Gastroesophageal sphincter (tissue), 4 donors: ENCODE measurements at regions not wholly inside any gene's neighbourhood (a gene's known extent, or its start where the extent isn't known, plus 50 kb on each side); places are given as distances from the start of the nearest gene placed in this dataset.

ENCODE experiments used
- ATAC-seq: fragments of 150-250 bp; one replicate; pipeline ENCODE4 v1.9.1; 2016; ENCODE audit warnings: mild to moderate bottlenecking, moderate library complexity
- H3K27ac ChIP-seq, 4 donors: fragments of 200-600 bp; sonication (generic) in 3 of 4; 1 replicate in 3 of 4; 2 replicates in 1 of 4; pipeline ENCODE4 v1.5.1; 2016 to 2019
- H3K27me3 ChIP-seq: fragments of 200-600 bp; sonication (generic); one replicate; pipeline ENCODE4 v1.5.1; 2019
- H3K36me3 ChIP-seq, 2 donors: fragments of 200-600 bp; sonication (generic); one replicate each; pipeline ENCODE4 v1.5.1; 2019; ENCODE audit warnings: control low read depth in 1 of 2
- H3K4me1 ChIP-seq, 3 donors: fragments of 200-600 bp; sonication (generic); 1 replicate in 2 of 3; 2 replicates in 1 of 3; pipeline ENCODE4 v1.5.1; 2016 to 2019; ENCODE audit warnings: control low read depth in 2 of 3
- H3K4me3 ChIP-seq, 2 donors: fragments of 200-600 bp; sonication (generic); one replicate each; pipeline ENCODE4 v1.5.1; 2019; ENCODE audit warnings: mild to moderate bottlenecking in 1 of 2, moderate library complexity in 1 of 2
- H3K9me3 ChIP-seq, 3 donors: fragments of 200-600 bp; sonication (generic); one replicate each; pipeline ENCODE4 v1.5.1; 2017 to 2019; ENCODE audit warnings: control low read depth in 2 of 3
- CTCF ChIP-seq, 4 experiments: fragments of 200-600 bp in 2 of 4; fragments of 450-650 bp in 2 of 4; sonication (generic) in 1 of 4; IDR thresholded peaks; one replicate each; pipeline ENCODE4 v1.5.1; 2017 to 2019; ENCODE audit warnings: antibody characterized with exemption in 4 of 4, mild to moderate bottlenecking in 2 of 4, moderate library complexity in 2 of 4
- EP300 ChIP-seq: sonication (generic); formaldehyde crosslinking; IDR thresholded peaks from one replicate; pipeline ENCODE4 v1.6.1; 2017; ENCODE audit warnings: antibody characterized with exemption, mild to moderate bottlenecking
- POLR2A ChIP-seq, 2 donors: fragments of 450-650 bp; IDR thresholded peaks; one replicate each; pipeline ENCODE4 v1.6.1; 2017; ENCODE audit warnings: antibody characterized with exemption in 2 of 2, mild to moderate bottlenecking in 2 of 2, moderate library complexity in 1 of 2
- POLR2AphosphoS5 ChIP-seq: sonication (generic); formaldehyde crosslinking; IDR thresholded peaks from one replicate; pipeline ENCODE4 v1.6.1; 2017; ENCODE audit warnings: antibody characterized with exemption
- WGBS, 2 donors: methylation state at CpG; one replicate each; pipeline ENCODE4 v1.1.5; 2018; ENCODE audit warnings: low coverage in 1 of 2; 5-methylcytosine and 5-hydroxymethylcytosine counted together

GRCh38 chr17:53934931-53935330, 112.2 kb downstream of the KIF2B start:
- TF ChIP-seq POLR2A (IDR thresholded peaks at IDR 0.05) (no peak), CTCF (IDR thresholded peaks at IDR 0.05) (no peak), POLR2AphosphoS5 (no peak), EP300 (no peak)
- no peak overlapping the region for H3K4me3 ChIP-seq
- no peaks in the 10 kb centered on the region for H3K4me1 ChIP-seq
- ATAC-seq, result no peak
- WGBS, 2 donors, result 60 to 73% methylated on average over 1 to 2 of the region's 2 CpGs
- H3K27ac ChIP-seq, result no peak overlapping the region
- H3K27me3 ChIP-seq, result no peaks in the 10 kb centered on the region
- H3K36me3 ChIP-seq, result no peaks in the 10 kb centered on the region
- peaks cover 0 to 7% (median 0%) of the 10 kb centered on the region in 3 donors for H3K9me3 ChIP-seq

GRCh38 chr17:53941231-53941630, 118.5 kb downstream of the KIF2B start:
- Histone ChIP-seq H3K4me3 (no peak overlapping the region), H3K27me3 (no peaks in the 10 kb centered on the region), H3K9me3 (no peaks in the 10 kb centered on the region), H3K36me3 (no peaks in the 10 kb centered on the region), H3K4me1 (no peaks in the 10 kb centered on the region), H3K27ac (no peak overlapping the region)
- no peak for ATAC-seq
- TF ChIP-seq EP300, result no peak
- TF ChIP-seq POLR2AphosphoS5, result no peak
- no peak for TF ChIP-seq POLR2A (IDR thresholded peaks at IDR 0.05)
- no peak for TF ChIP-seq CTCF (IDR thresholded peaks at IDR 0.05)

- Histone ChIP-seq H3K27me3 (no peaks in the 10 kb centered on the region), H3K4me1 (no peaks in the 10 kb centered on the region), H3K4me3 (no peak overlapping the region), H3K27ac (no peak overlapping the region), H3K9me3 (no peaks in the 10 kb centered on the region), H3K36me3 (no peaks in the 10 kb centered on the region)
- 24 to 38% methylated on average over 1 of the region's 1 CpG for WGBS, 2 donors
- TF ChIP-seq CTCF (IDR thresholded peaks at IDR 0.05) (no peak), POLR2AphosphoS5 (no peak), EP300 (no peak), POLR2A (IDR thresholded peaks at IDR 0.05) (no peak)
- ATAC-seq, result no peak
These were observed 119.7 kb downstream of the KIF2B start for GRCh38 chr17:53942436-53942835.

GRCh38 chr17:53942898-53943297, 120.2 kb downstream of the KIF2B start:
- Histone ChIP-seq H3K4me1 (no peaks in the 10 kb centered on the region), H3K27me3 (no peaks in the 10 kb centered on the region), H3K9me3 (no peaks in the 10 kb centered on the region), H3K36me3 (no peaks in the 10 kb centered on the region), H3K27ac (no peak overlapping the region), H3K4me3 (no peak overlapping the region)
- no peak for TF ChIP-seq EP300
- TF ChIP-seq POLR2A (IDR thresholded peaks at IDR 0.05), result no peak
- TF ChIP-seq CTCF (IDR thresholded peaks at IDR 0.05), result no peak
- no peak for TF ChIP-seq POLR2AphosphoS5
- no peak for ATAC-seq
- 75 to 93% methylated on average over 2 of the region's 2 CpGs for WGBS, 2 donors

- no peak for TF ChIP-seq POLR2AphosphoS5
- H3K36me3 ChIP-seq, result no peaks in the 10 kb centered on the region
- peaks cover 0 to 27% (median 0%) of the 10 kb centered on the region in 3 donors for H3K9me3 ChIP-seq
- H3K27me3 ChIP-seq, result no peaks in the 10 kb centered on the region
- ATAC-seq, result no peak
- WGBS, 2 donors, result 18 to 29% methylated on average over 1 of the region's 1 CpG
- H3K4me1 ChIP-seq, result no peaks in the 10 kb centered on the region
- H3K4me3 ChIP-seq, result no peak overlapping the region
- no peak overlapping the region for H3K27ac ChIP-seq
These were observed 125.6 kb downstream of the KIF2B start for GRCh38 chr17:53948323-53948722.
